ENCODE measurements at regions not wholly inside any gene's neighbourhood (a gene's known extent, or its start where the extent isn't known, plus 50 kb on each side); places are given as distances from the start of the nearest gene placed in this dataset.
"Not testable (repeated sequence)": the region's sequence is repeated elsewhere in the genome, so short reads cannot be mapped to it uniquely, and the experiment has no call there.

- ATAC-seq (ENCODE audit: low read depth) (no peak), DNase-seq (ENCODE audit: low spot score) (no peak)
- Histone ChIP-seq H3K36me3 (ENCODE audit: low read depth) (no peaks in the 10 kb centered on the region), H3K4me3 (ENCODE audit: severe bottlenecking) (no peak overlapping the region), H3K4me1 (ENCODE audit: insufficient read depth, poor library complexity, severe bottlenecking) (no peaks in the 10 kb centered on the region), H3K9me3 (ENCODE audit: severe bottlenecking) (peaks cover 5% of the 10 kb centered on the region), H3K27me3 (ENCODE audit: insufficient read depth, poor library complexity, severe bottlenecking) (no peaks in the 10 kb centered on the region), H3K27ac (ENCODE audit: poor library complexity, severe bottlenecking) (no peak overlapping the region)
- TF ChIP-seq CTCF (IDR thresholded peaks at IDR 0.05; ENCODE audit: poor library complexity, severe bottlenecking), result no peak
These were observed 361.1 kb upstream of the ATP10A start for GRCh38 chr15:26224266-26224665.

- H3K4me1 ChIP-seq (ENCODE audit: insufficient read depth, poor library complexity, severe bottlenecking), result no peaks in the 10 kb centered on the region
- DNase-seq (ENCODE audit: low spot score) (no peak), ATAC-seq (ENCODE audit: low read depth) (no peak)
- H3K27ac ChIP-seq (ENCODE audit: poor library complexity, severe bottlenecking), result no peak overlapping the region
- H3K9me3 ChIP-seq (ENCODE audit: severe bottlenecking), result peaks cover 5% of the 10 kb centered on the region
- no peaks in the 10 kb centered on the region for H3K36me3 ChIP-seq (ENCODE audit: low read depth)
- no peaks in the 10 kb centered on the region for H3K27me3 ChIP-seq (ENCODE audit: insufficient read depth, poor library complexity, severe bottlenecking)
- H3K4me3 ChIP-seq (ENCODE audit: severe bottlenecking), result no peak overlapping the region
- TF ChIP-seq CTCF (IDR thresholded peaks at IDR 0.05; ENCODE audit: poor library complexity, severe bottlenecking), result no peak
These were observed 360.6 kb upstream of the ATP10A start for GRCh38 chr15:26223720-26224119.

- DNase-seq (ENCODE audit: low spot score) (no peak), ATAC-seq (ENCODE audit: low read depth) (no peak)
- no peaks in the 10 kb centered on the region for H3K36me3 ChIP-seq (ENCODE audit: low read depth)
- TF ChIP-seq CTCF (IDR thresholded peaks at IDR 0.05; ENCODE audit: poor library complexity, severe bottlenecking), result no peak
- H3K9me3 ChIP-seq (ENCODE audit: severe bottlenecking), result no peaks in the 10 kb centered on the region
- H3K27ac ChIP-seq (ENCODE audit: poor library complexity, severe bottlenecking), result no peak overlapping the region
- H3K27me3 ChIP-seq (ENCODE audit: insufficient read depth, poor library complexity, severe bottlenecking), result no peaks in the 10 kb centered on the region
- no peak overlapping the region for H3K4me3 ChIP-seq (ENCODE audit: severe bottlenecking)
- no peaks in the 10 kb centered on the region for H3K4me1 ChIP-seq (ENCODE audit: insufficient read depth, poor library complexity, severe bottlenecking)
These were observed 359.7 kb upstream of the ATP10A start for GRCh38 chr15:26222781-26223180.

GRCh38 chr15:26217043-26217442 lies 353.9 kb upstream of the ATP10A start:
- not testable (repeated sequence) for H3K4me1 ChIP-seq (ENCODE audit: insufficient read depth, poor library complexity, severe bottlenecking); H3K4me3 ChIP-seq (ENCODE audit: severe bottlenecking); DNase-seq (ENCODE audit: low spot score); H3K9me3 ChIP-seq (ENCODE audit: severe bottlenecking); ATAC-seq (ENCODE audit: low read depth); H3K27me3 ChIP-seq (ENCODE audit: insufficient read depth, poor library complexity, severe bottlenecking); H3K27ac ChIP-seq (ENCODE audit: poor library complexity, severe bottlenecking); H3K36me3 ChIP-seq (ENCODE audit: low read depth)

GRCh38 chr15:26214290-26214689 lies 351.2 kb upstream of the ATP10A start:
- Histone ChIP-seq H3K36me3 (ENCODE audit: low read depth) (no peaks in the 10 kb centered on the region), H3K27me3 (ENCODE audit: insufficient read depth, poor library complexity, severe bottlenecking) (peaks cover 6% of the 10 kb centered on the region), H3K27ac (ENCODE audit: poor library complexity, severe bottlenecking) (no peak overlapping the region), H3K4me3 (ENCODE audit: severe bottlenecking) (no peak overlapping the region), H3K9me3 (ENCODE audit: severe bottlenecking) (peaks cover 4% of the 10 kb centered on the region), H3K4me1 (ENCODE audit: insufficient read depth, poor library complexity, severe bottlenecking) (no peaks in the 10 kb centered on the region)
- ATAC-seq (ENCODE audit: low read depth) (no peak), DNase-seq (ENCODE audit: low spot score) (no peak)
- no peak for TF ChIP-seq CTCF (IDR thresholded peaks at IDR 0.05; ENCODE audit: poor library complexity, severe bottlenecking)

Measured in RWPE2 (cell line).